ENCODE measurements at regions not wholly inside any gene's neighbourhood (a gene's known extent, or its start where the extent isn't known, plus 50 kb on each side); places are given as distances from the start of the nearest gene placed in this dataset.

GRCh38 chr11:44402466-44403075 is 92.6 kb upstream of the ALX4 start:
- Histone ChIP-seq H3K27ac (ENCODE audit: low read depth, low read length, poor library complexity, severe bottlenecking) (no peak overlapping the region), H3K27me3 (replicated peaks; ENCODE audit: insufficient read depth, low read depth, low read length, poor library complexity) (peaks cover 3% of the 10 kb centered on the region), H3K4me1 (ENCODE audit: insufficient read depth, low read length, poor library complexity, severe bottlenecking) (no peaks in the 10 kb centered on the region), H3K9me3 (ENCODE audit: low read depth, low read length, poor library complexity, severe bottlenecking) (no peaks in the 10 kb centered on the region), H3K4me3 (ENCODE audit: low read depth, low read length, poor library complexity, severe bottlenecking) (no peak overlapping the region), H3K36me3 (ENCODE audit: insufficient read depth, low read length, poor library complexity, severe bottlenecking) (no peaks in the 10 kb centered on the region)
- CTCF ChIA-PET: no interaction called here
- no peak for DNase-seq (ENCODE audit: low spot score)
- POLR2A ChIA-PET (ENCODE audit: low non-redundant PET): no interaction called here
- intact Hi-C loops (cut with micrococcal nuclease; ENCODE audit: unreplicated experiment): loop anchor here (5.0 kb wide), 1 partner anchor 35 kb away; no protein-coding TSS in a partner anchor
- TF ChIP-seq CTCF (conservative IDR thresholded peaks at IDR 0.05; ENCODE audit: low read depth, low read length): no peak
- TF ChIP-seq EZH2 (IDR thresholded peaks at IDR 0.05; ENCODE audit: borderline replicate concordance, low read depth, low read length, poor library complexity, severe bottlenecking): no peak
- BruUV-seq (replicated peaks): no TSS peak

- H3K27ac ChIP-seq (ENCODE audit: low read depth, low read length, poor library complexity, severe bottlenecking): no peak overlapping the region
- no TSS peak for BruUV-seq (replicated peaks)
- intact Hi-C loops (cut with micrococcal nuclease; ENCODE audit: unreplicated experiment): loop anchor here (5.0 kb wide), 1 partner anchor 34 kb away; no protein-coding TSS in a partner anchor
- no peaks in the 10 kb centered on the region for H3K9me3 ChIP-seq (ENCODE audit: low read depth, low read length, poor library complexity, severe bottlenecking)
- H3K36me3 ChIP-seq (ENCODE audit: insufficient read depth, low read length, poor library complexity, severe bottlenecking): no peaks in the 10 kb centered on the region
- POLR2A ChIA-PET (ENCODE audit: low non-redundant PET): no interaction called here
- no peak overlapping the region for H3K4me3 ChIP-seq (ENCODE audit: low read depth, low read length, poor library complexity, severe bottlenecking)
- CTCF ChIA-PET: no interaction called here
- DNase-seq (ENCODE audit: low spot score): no peak
- no peaks in the 10 kb centered on the region for H3K27me3 ChIP-seq (replicated peaks; ENCODE audit: insufficient read depth, low read depth, low read length, poor library complexity)
- H3K4me1 ChIP-seq (ENCODE audit: insufficient read depth, low read length, poor library complexity, severe bottlenecking): no peaks in the 10 kb centered on the region
- TF ChIP-seq EZH2 (IDR thresholded peaks at IDR 0.05; ENCODE audit: borderline replicate concordance, low read depth, low read length, poor library complexity, severe bottlenecking) (no peak), CTCF (conservative IDR thresholded peaks at IDR 0.05; ENCODE audit: low read depth, low read length) (no peak)
Observed at GRCh38 chr11:44403176-44403575, 93.2 kb upstream of the ALX4 start.

GRCh38 chr11:44403587-44404273 is 93.8 kb upstream of the ALX4 start:
- H3K9me3 ChIP-seq (ENCODE audit: low read depth, low read length, poor library complexity, severe bottlenecking): no peaks in the 10 kb centered on the region
- no TSS peak for BruUV-seq (replicated peaks)
- no peaks in the 10 kb centered on the region for H3K4me1 ChIP-seq (ENCODE audit: insufficient read depth, low read length, poor library complexity, severe bottlenecking)
- intact Hi-C loops (cut with micrococcal nuclease; ENCODE audit: unreplicated experiment): loop anchor here (5.0 kb wide), 1 partner anchor 34 kb away; no protein-coding TSS in a partner anchor
- no peak for DNase-seq (ENCODE audit: low spot score)
- POLR2A ChIA-PET (ENCODE audit: low non-redundant PET): no interaction called here
- no peak for TF ChIP-seq CTCF (conservative IDR thresholded peaks at IDR 0.05; ENCODE audit: low read depth, low read length)
- no peak for TF ChIP-seq EZH2 (IDR thresholded peaks at IDR 0.05; ENCODE audit: borderline replicate concordance, low read depth, low read length, poor library complexity, severe bottlenecking)
- no peak overlapping the region for H3K27ac ChIP-seq (ENCODE audit: low read depth, low read length, poor library complexity, severe bottlenecking)
- CTCF ChIA-PET: no interaction called here
- no peak overlapping the region for H3K4me3 ChIP-seq (ENCODE audit: low read depth, low read length, poor library complexity, severe bottlenecking)
- peaks cover 5% of the 10 kb centered on the region for H3K27me3 ChIP-seq (replicated peaks; ENCODE audit: insufficient read depth, low read depth, low read length, poor library complexity)
- no peaks in the 10 kb centered on the region for H3K36me3 ChIP-seq (ENCODE audit: insufficient read depth, low read length, poor library complexity, severe bottlenecking)
